ENCODE measurements at regions not wholly inside any gene's neighbourhood (a gene's known extent, or its start where the extent isn't known, plus 50 kb on each side); places are given as distances from the start of the nearest gene placed in this dataset.

GRCh38 chr4:32460972-32461371 is 1740.8 kb downstream of the PCDH7 start:
- no peaks in the 10 kb centered on the region for H3K4me1 ChIP-seq (ENCODE audit: control insufficient read depth, insufficient read depth, low read length)
- intact Hi-C loops (cut with micrococcal nuclease; ENCODE audit: unreplicated experiment), result no loop called here
- CTCF ChIA-PET, result no interaction called here
- H3K36me3 ChIP-seq (ENCODE audit: control insufficient read depth, insufficient read depth, low read length), result no peaks in the 10 kb centered on the region; the same call in 1 of the 2 replicates
- in situ Hi-C loops (cut with HindIII; ENCODE audit: low pct_unique_long_range_greater_than_20kb, low sequenced_read_pairs), result no loop called here
- no peaks in the 10 kb centered on the region for H3K9me3 ChIP-seq (ENCODE audit: control insufficient read depth, insufficient read depth, low read depth, low read length)
- POLR2A ChIA-PET, result no interaction called here
- ATAC-seq (no peak), DNase-seq (ENCODE audit: low read depth, low spot score) (no peak)
- H3K27ac ChIP-seq (ENCODE audit: low read length), result no peak overlapping the region
- no peak overlapping the region for H3K4me3 ChIP-seq (ENCODE audit: low read depth in 2 of 2, low read length in 2 of 2)
- TF ChIP-seq TCF7L2 (IDR thresholded peaks at IDR 0.05; ENCODE audit: low read depth, low read length) (no peak), SIN3A (IDR thresholded peaks at IDR 0.05; ENCODE audit: borderline replicate concordance, insufficient read depth, low read depth, low read length) (no peak), POLR2AphosphoS5 (IDR thresholded peaks at IDR 0.05; ENCODE audit: low read depth, low read length) (no peak), REST (IDR thresholded peaks at IDR 0.05; ENCODE audit: insufficient read depth in 1 of 2, low read depth in 2 of 2, low read length in 1 of 2) (no peak), CTCF (IDR thresholded peaks at IDR 0.05) (no peak)
- no peaks in the 10 kb centered on the region for H3K27me3 ChIP-seq (ENCODE audit: control insufficient read depth, insufficient read depth, low read length)
- BruUV-seq (replicated peaks), result no TSS peak

- no peak for TF ChIP-seq SIN3A (IDR thresholded peaks at IDR 0.05; ENCODE audit: borderline replicate concordance, insufficient read depth, low read depth, low read length)
- TF ChIP-seq TCF7L2 (IDR thresholded peaks at IDR 0.05; ENCODE audit: low read depth, low read length), result no peak
- no peak for TF ChIP-seq POLR2AphosphoS5 (IDR thresholded peaks at IDR 0.05; ENCODE audit: low read depth, low read length)
- TF ChIP-seq REST (IDR thresholded peaks at IDR 0.05; ENCODE audit: insufficient read depth in 1 of 2, low read depth in 2 of 2, low read length in 1 of 2), result no peak
- no peak; the same call in 1 of the 2 replicates for TF ChIP-seq CTCF (IDR thresholded peaks at IDR 0.05)
- ChIA-PET POLR2A (no interaction called here), CTCF (no interaction called here)
- intact Hi-C loops (cut with micrococcal nuclease; ENCODE audit: unreplicated experiment), result no loop called here
- Histone ChIP-seq H3K9me3 (ENCODE audit: control insufficient read depth, insufficient read depth, low read depth, low read length) (no peaks in the 10 kb centered on the region), H3K4me1 (ENCODE audit: control insufficient read depth, insufficient read depth, low read length) (no peaks in the 10 kb centered on the region), H3K27ac (ENCODE audit: low read length) (no peak overlapping the region), H3K27me3 (ENCODE audit: control insufficient read depth, insufficient read depth, low read length) (no peaks in the 10 kb centered on the region), H3K4me3 (ENCODE audit: low read depth in 2 of 2, low read length in 2 of 2) (no peak overlapping the region), H3K36me3 (ENCODE audit: control insufficient read depth, insufficient read depth, low read length) (no peaks in the 10 kb centered on the region; the same call in 1 of the 2 replicates)
- BruUV-seq (replicated peaks), result no TSS peak
- ATAC-seq, result no peak
- in situ Hi-C loops (cut with HindIII; ENCODE audit: low pct_unique_long_range_greater_than_20kb, low sequenced_read_pairs), result no loop called here
- DNase-seq (ENCODE audit: low read depth, low spot score), result no peak
Measured at GRCh38 chr4:32462944-32463343, 1742.8 kb downstream of the PCDH7 start.

All from Panc1 (cell line).